GM19395 (cell line): ENCODE measurements at regions not wholly inside any gene's neighbourhood (a gene's known extent, or its start where the extent isn't known, plus 50 kb on each side); places are given as distances from the start of the nearest gene placed in this dataset.

ENCODE experiments used
- ATAC-seq: cut with Tn5 transposase; IDR thresholded peaks from one replicate; pipeline ENCODE4 v1.9.1; 2021; ENCODE audit warnings: mild to moderate bottlenecking, moderate library complexity; ENCODE audit not compliant: unreplicated experiment

DNA sequence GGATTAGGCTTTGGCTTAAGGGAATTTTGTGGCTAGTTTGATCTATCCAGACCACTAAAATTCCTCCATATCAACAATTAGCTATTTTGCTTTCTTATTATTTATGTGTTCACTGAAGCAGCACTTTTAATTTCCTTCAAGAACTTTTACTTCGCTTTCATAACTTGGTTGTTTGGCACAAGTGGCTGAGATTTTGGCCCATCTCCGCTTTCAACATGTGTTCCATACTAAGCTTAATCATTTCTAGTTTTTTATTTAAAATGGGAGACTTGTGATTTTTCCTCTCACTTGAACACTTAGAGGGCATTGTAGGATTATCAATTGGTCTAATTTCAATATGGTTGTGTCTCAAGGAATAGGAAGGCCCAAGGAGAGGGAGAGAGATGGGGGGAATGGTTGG is 102.4 kb upstream of the HSF2 start:
- ATAC-seq = no peak

DNA sequence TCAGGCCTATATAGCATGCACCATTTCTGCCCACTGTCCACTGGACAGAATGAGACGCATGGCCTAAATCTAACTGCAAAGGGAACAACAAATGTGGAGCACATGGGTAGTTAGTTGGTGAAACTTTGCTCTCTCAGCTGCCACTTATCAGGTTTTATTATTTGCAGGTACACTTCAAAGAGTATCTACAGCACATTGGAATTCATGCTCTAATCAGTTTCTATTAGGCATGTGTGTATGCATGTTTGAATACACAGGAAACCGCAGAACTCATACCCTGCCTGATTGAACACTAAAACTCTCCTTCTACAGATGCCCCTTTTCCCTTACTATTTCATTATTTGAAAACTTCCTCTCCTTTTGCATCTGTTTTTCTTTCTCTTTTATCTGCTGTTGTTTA is 97.4 kb upstream of the HSF2 start:
- no peak for ATAC-seq

- no peak for ATAC-seq
These were observed 91.9 kb upstream of the HSF2 start for GRCh38 chr6:122307577-122307976.

- ATAC-seq = no peak
These were observed 91.4 kb upstream of the HSF2 start for GRCh38 chr6:122308074-122308473.

DNA sequence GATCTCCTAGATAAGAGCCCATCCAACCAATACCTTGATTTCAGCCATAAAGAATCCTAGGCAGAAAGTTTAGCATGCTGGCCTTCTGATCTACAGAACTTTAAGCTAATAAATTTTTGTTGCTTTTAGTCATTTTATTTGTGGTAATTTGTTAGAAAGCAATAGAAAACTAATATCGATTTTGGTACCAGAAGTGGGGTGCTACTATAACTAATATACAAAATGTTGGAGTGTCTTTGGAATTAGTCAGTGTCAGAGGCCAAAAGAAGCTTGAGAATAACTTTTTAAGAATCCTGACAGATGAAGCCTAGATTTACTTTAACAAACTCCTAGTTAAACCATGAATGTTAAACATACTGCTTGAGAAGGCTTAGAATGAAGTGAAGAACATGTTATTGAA is 83.6 kb upstream of the HSF2 start:
- no peak for ATAC-seq

GRCh38 chr6:122322824-122323223 is 76.6 kb upstream of the HSF2 start:
- ATAC-seq = peak; percentile 84

GRCh38 chr6:122323361-122323760 is 76.1 kb upstream of the HSF2 start:
- ATAC-seq = peak; percentile 40

- no peak for ATAC-seq
These were observed 69.1 kb upstream of the HSF2 start for GRCh38 chr6:122330315-122330714.

GRCh38 chr6:122337645-122338044 is 61.8 kb upstream of the HSF2 start:
- no peak for ATAC-seq

DNA sequence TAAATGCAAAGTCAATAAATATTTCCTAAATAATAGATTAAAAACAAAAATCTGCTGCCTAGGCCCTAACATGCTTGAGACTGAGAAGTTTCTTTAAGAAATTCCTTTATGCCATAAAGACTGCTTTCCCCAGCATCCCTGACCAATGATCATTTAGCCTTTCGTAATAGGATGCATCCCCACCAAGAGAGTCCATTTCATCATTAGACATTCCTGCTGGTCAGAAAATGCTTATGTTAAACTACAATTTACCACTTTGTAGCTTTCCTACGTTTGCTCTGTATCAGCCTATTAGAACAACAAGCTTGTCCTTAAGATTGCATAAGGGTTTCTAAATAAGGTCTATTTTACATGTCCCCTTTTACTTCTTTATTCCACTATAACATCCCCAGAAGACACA is 59.8 kb upstream of the HSF2 start:
- no peak for ATAC-seq

DNA sequence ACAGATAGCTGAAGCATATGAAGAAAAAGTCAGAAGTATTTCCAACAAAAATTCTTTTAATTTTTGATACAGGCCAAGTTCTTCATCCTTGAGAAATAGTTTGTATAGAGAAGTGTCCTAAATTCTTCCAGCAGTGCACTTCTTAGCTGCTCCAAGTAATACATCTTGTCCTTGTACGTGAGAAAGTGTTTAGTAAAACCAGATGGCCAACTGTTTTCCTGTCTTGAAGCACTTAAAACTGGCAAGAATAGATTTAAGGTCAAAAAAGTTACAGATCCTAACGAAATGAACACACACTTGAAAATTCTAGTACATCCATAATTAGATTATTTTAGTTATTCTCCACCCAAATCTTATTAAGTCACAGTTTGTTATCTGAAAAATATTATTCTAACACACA is 52.2 kb upstream of the HSF2 start:
- ATAC-seq = no peak

GRCh38 chr6:122347751-122348150 is 51.7 kb upstream of the HSF2 start:
- ATAC-seq = no peak
